C4-2B (cell line): ENCODE measurements at regions not wholly inside any gene's neighbourhood (a gene's known extent, or its start where the extent isn't known, plus 50 kb on each side); places are given as distances from the start of the nearest gene placed in this dataset.
"Not testable (repeated sequence)": the region's sequence is repeated elsewhere in the genome, so short reads cannot be mapped to it uniquely, and the experiment has no call there.

ENCODE experiments used
- H3K27ac ChIP-seq: fragments of 450-650 bp; 2 replicates; pipeline ENCODE4 v1.5.1; 2017
- CTCF ChIP-seq: fragments of 450-650 bp; conservative IDR thresholded peaks from 2 replicates; pipeline ENCODE4 v1.5.1; 2017; ENCODE audit warnings: mild to moderate bottlenecking
- ZFX ChIP-seq: fragments of 450-650 bp; IDR thresholded peaks from 2 replicates; pipeline ENCODE4 v1.6.1; 2017

- no peak overlapping the region for H3K27ac ChIP-seq
- TF ChIP-seq CTCF (no peak), ZFX (no peak)
These were observed 106.2 kb upstream of the FAT1 start for GRCh38 chr4:186829740-186830449.

GRCh38 chr4:186831574-186831973 lies 107.9 kb upstream of the FAT1 start:
- H3K27ac ChIP-seq = no peak overlapping the region

GRCh38 chr4:186832906-186833305 lies 109.2 kb upstream of the FAT1 start:
- TF ChIP-seq ZFX = no peak
- no peak for TF ChIP-seq CTCF
- H3K27ac ChIP-seq = no peak overlapping the region

More at GRCh38 chr4:186831574-186831973, 107.9 kb upstream of the FAT1 start:
- TF ChIP-seq ZFX = no peak
- no peak for TF ChIP-seq CTCF

GRCh38 chr4:186837463-186837862 lies 113.8 kb upstream of the FAT1 start:
- not testable (repeated sequence) for H3K27ac ChIP-seq

GRCh38 chr4:186838295-186838694 lies 114.6 kb upstream of the FAT1 start:
- TF ChIP-seq CTCF = no peak
- H3K27ac ChIP-seq = no peak overlapping the region

GRCh38 chr4:186839122-186840037 lies 115.7 kb upstream of the FAT1 start:
- TF ChIP-seq ZFX = no peak
- H3K27ac ChIP-seq = no peak overlapping the region

- H3K27ac ChIP-seq = no peak overlapping the region
- TF ChIP-seq ZFX = no peak
- no peak for TF ChIP-seq CTCF
These were observed 116.6 kb upstream of the FAT1 start for GRCh38 chr4:186840222-186840701.

- H3K27ac ChIP-seq = no peak overlapping the region
- TF ChIP-seq ZFX = no peak
- no peak for TF ChIP-seq CTCF
These were observed 117.2 kb upstream of the FAT1 start for GRCh38 chr4:186840771-186841301.
